DND-41 (cell line): ENCODE measurements at regions not wholly inside any gene's neighbourhood (a gene's known extent, or its start where the extent isn't known, plus 50 kb on each side); places are given as distances from the start of the nearest gene placed in this dataset.

ENCODE experiments used
- CTCF ChIP-seq: IDR thresholded peaks from 2 replicates; pipeline ENCODE4 v1.5.1; 2012; ENCODE audit warnings: borderline replicate concordance, low read length, moderate library complexity, mild to moderate bottlenecking; ENCODE audit not compliant: poor library complexity, severe bottlenecking; ENCODE audit errors: extremely low read depth
- EZH2 ChIP-seq: IDR thresholded peaks from 3 replicates; pipeline ENCODE4 v1.6.1; 2012; ENCODE audit warnings: borderline replicate concordance, low read depth, mild to moderate bottlenecking, moderate library complexity, low read length, inconsistent platforms; ENCODE audit not compliant: severe bottlenecking

GRCh38 chr17:77416105-77416713 is 275.4 kb downstream of the SEC14L1 start:
- no peak for TF ChIP-seq CTCF
- no peak for TF ChIP-seq EZH2
